Lung (tissue), 11 donors: ENCODE measurements at regions not wholly inside any gene's neighbourhood (a gene's known extent, or its start where the extent isn't known, plus 50 kb on each side); places are given as distances from the start of the nearest gene placed in this dataset.
A peak's percentile ranks its signal among the peaks of the same experiment; 100 is the strongest.

Experiments used
- ATAC-seq: fragments of 200-7000 bp; cut with Tn5 transposase; one replicate; pipeline ENCODE4 v1.9.1; 2020; ENCODE audit warnings: moderate number of reproducible peaks; ENCODE audit not compliant: insufficient read depth, low FRiP score
- DNase-seq, 3 donors: peaks; one replicate each; pipeline ENCODE4 v3.0.0-alpha.2; 2013 to 2017
- H3K27ac ChIP-seq, 2 donors: one replicate each; pipeline ENCODE4 v1.5.1; 2013; ENCODE audit warnings: mild to moderate bottlenecking in 2 of 2, moderate library complexity in 2 of 2, control low read depth in 1 of 2, inconsistent platforms in 1 of 2, low read depth in 1 of 2, low read length in 1 of 2
- H3K27me3 ChIP-seq, 3 donors: one replicate each; pipeline ENCODE4 v1.5.1; 2013; ENCODE audit warnings: low read length in 2 of 3; ENCODE audit not compliant: control insufficient read depth in 3 of 3, insufficient read depth in 3 of 3
- H3K36me3 ChIP-seq, 4 donors: one replicate each; pipeline ENCODE4 v1.5.1; 2013; ENCODE audit warnings: low read length in 4 of 4, mild to moderate bottlenecking in 1 of 4, moderate library complexity in 1 of 4; ENCODE audit not compliant: control insufficient read depth in 4 of 4, insufficient read depth in 4 of 4
- H3K4me1 ChIP-seq, 5 donors: one replicate each; pipeline ENCODE4 v1.5.1; 2013; ENCODE audit warnings: low read length in 5 of 5, mild to moderate bottlenecking in 2 of 5, moderate library complexity in 1 of 5; ENCODE audit not compliant: control insufficient read depth in 5 of 5, insufficient read depth in 5 of 5
- H3K4me3 ChIP-seq: one replicate; pipeline ENCODE4 v1.5.1; 2013; ENCODE audit warnings: mild to moderate bottlenecking, control low read depth, moderate library complexity
- H3K9ac ChIP-seq, 2 donors: one replicate each; pipeline ENCODE4 v1.5.1; 2013; ENCODE audit warnings: low read length in 2 of 2, control low read depth in 1 of 2; ENCODE audit not compliant: insufficient read depth in 1 of 2
- H3K9me3 ChIP-seq, 4 donors: one replicate each; pipeline ENCODE4 v1.5.1; 2013; ENCODE audit warnings: low read length in 3 of 4, mild to moderate bottlenecking in 1 of 4, moderate library complexity in 1 of 4; ENCODE audit not compliant: control insufficient read depth in 4 of 4, insufficient read depth in 3 of 4
- WGBS, 2 donors: extraction: QIAGEN DNeasy Blood & Tissue Kit; methylation state at CpG; one replicate each; pipeline ENCODE4 v1.1.7; 2013; 5-methylcytosine and 5-hydroxymethylcytosine counted together
- TF ChIP-seq, protein P1 (sequence below): IDR thresholded peaks from 2 replicates; pipeline ENCODE4 v1.5.1; 2012; ENCODE audit warnings: mild to moderate bottlenecking; ENCODE audit errors: control extremely low read depth, extremely low read depth
- donor health status: control.
- donor health status: control.
- donor health status: Bipolar disorder and iron deficiency.
- donor health status: healthy.
- donor health status: DM: yes; HTN: yes; CAD: no.

DNA sequence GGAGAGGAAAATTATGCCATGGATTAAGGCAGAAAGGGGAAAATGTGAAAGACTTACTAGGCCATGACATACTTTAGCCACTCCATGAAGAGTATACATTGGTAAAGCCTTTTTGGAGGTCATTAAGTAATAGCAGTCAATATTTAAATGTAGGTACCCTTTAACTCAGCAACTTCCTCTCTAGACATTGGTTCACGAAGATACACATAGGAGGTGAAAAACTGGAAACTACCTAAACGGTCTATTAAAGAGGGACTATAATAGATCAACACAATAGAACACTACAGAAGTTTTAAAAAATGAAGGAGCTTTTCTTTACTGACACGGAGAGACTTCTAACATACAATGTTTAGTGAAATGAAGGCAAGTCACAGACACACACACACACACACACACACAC lies 68.2 kb upstream of the BMAL1 start:
- H3K4me1 ChIP-seq, result peaks cover 0 to 5% (median 0%) of the 10 kb centered on the region in 5 donors
- no peak for ATAC-seq
- WGBS, 2 donors, result 71 to 75% methylated on average over 3 of the region's 3 CpGs
- no peaks in the 10 kb centered on the region for H3K36me3 ChIP-seq
- no peaks in the 10 kb centered on the region for H3K9me3 ChIP-seq
- H3K27me3 ChIP-seq, result peaks cover 0 to 2% (median 0%) of the 10 kb centered on the region in 3 donors
- no peak overlapping the region for H3K27ac ChIP-seq
- TF ChIP-seq, protein P1, sequence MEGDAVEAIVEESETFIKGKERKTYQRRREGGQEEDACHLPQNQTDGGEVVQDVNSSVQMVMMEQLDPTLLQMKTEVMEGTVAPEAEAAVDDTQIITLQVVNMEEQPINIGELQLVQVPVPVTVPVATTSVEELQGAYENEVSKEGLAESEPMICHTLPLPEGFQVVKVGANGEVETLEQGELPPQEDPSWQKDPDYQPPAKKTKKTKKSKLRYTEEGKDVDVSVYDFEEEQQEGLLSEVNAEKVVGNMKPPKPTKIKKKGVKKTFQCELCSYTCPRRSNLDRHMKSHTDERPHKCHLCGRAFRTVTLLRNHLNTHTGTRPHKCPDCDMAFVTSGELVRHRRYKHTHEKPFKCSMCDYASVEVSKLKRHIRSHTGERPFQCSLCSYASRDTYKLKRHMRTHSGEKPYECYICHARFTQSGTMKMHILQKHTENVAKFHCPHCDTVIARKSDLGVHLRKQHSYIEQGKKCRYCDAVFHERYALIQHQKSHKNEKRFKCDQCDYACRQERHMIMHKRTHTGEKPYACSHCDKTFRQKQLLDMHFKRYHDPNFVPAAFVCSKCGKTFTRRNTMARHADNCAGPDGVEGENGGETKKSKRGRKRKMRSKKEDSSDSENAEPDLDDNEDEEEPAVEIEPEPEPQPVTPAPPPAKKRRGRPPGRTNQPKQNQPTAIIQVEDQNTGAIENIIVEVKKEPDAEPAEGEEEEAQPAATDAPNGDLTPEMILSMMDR, result no peak
- no peak for DNase-seq
- H3K4me3 ChIP-seq, result no peak overlapping the region
- no peak overlapping the region for H3K9ac ChIP-seq

GRCh38 chr11:13210424-13210823 lies 67.2 kb upstream of the BMAL1 start:
- no peaks in the 10 kb centered on the region for H3K9me3 ChIP-seq
- TF ChIP-seq, protein P1, result peak; percentile 48
- no peak overlapping the region for H3K9ac ChIP-seq
- WGBS, 2 donors, result 35 to 39% methylated on average over 1 of the region's 1 CpG
- no peak overlapping the region for H3K4me3 ChIP-seq
- no peak for ATAC-seq
- H3K27ac ChIP-seq, result no peak overlapping the region
- peaks cover 0 to 2% (median 0%) of the 10 kb centered on the region in 3 donors for H3K27me3 ChIP-seq
- H3K4me1 ChIP-seq, result peaks cover 0 to 5% (median 0%) of the 10 kb centered on the region in 5 donors
- peak; percentile 45 to 76 (median 48) for DNase-seq
- H3K36me3 ChIP-seq, result no peaks in the 10 kb centered on the region

DNA sequence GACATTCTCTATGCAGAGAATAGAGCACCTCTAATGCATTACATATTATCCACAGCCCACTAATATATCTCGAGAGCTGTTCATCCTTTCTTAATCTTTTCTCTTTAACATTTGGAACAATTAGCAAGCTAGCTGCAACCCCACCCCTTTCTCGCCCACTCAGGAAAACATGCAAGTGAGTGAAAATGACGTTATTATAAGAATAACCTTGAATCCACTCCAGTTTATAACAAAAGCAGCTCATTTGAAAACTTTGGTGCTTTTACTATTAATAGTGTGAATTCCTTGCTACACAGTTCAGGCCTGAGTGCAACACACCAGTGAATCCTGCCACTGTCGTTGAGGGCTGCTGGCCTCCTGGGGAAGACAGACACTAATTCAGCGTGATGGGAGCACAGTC lies 63.3 kb upstream of the BMAL1 start:
- no peaks in the 10 kb centered on the region for H3K4me1 ChIP-seq
- no peak for DNase-seq
- WGBS, 2 donors, result 72 to 81% methylated on average over 5 of the region's 5 CpGs
- no peaks in the 10 kb centered on the region for H3K36me3 ChIP-seq
- peaks cover 0 to 2% (median 0%) of the 10 kb centered on the region in 3 donors for H3K27me3 ChIP-seq
- H3K9ac ChIP-seq, result no peak overlapping the region
- TF ChIP-seq, protein P1, result no peak
- H3K4me3 ChIP-seq, result no peak overlapping the region
- no peaks in the 10 kb centered on the region for H3K9me3 ChIP-seq
- no peak for ATAC-seq
- no peak overlapping the region for H3K27ac ChIP-seq

DNA sequence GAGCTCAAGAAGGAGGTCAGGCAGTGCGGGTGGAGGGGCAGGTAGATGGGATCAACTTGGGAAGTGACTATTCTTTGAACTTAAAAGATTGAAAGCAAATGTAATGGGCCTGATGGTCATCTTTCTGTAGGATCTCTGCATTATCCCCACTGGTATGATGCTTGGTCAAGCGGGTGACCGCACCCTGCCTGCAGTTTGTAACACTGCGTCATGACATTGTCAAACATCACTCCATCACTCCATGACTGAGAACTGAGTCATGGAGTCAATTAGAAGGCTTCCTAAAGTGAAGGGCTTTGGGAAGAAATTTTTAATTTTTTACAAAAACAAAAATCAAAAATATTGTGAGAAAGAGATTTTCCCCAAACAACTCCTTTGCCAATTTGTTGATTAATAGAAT lies 62.4 kb upstream of the BMAL1 start:
- Histone ChIP-seq H3K36me3 (no peaks in the 10 kb centered on the region), H3K4me3 (no peak overlapping the region), H3K4me1 (no peaks in the 10 kb centered on the region), H3K27ac (no peak overlapping the region), H3K27me3 (peaks cover 0 to 2% (median 0%) of the 10 kb centered on the region in 3 donors), H3K9me3 (no peaks in the 10 kb centered on the region), H3K9ac (no peak overlapping the region)
- no peak for DNase-seq
- ATAC-seq, result no peak
- TF ChIP-seq, protein P1, result no peak
- 93 to 98% methylated on average over 4 of the region's 4 CpGs for WGBS, 2 donors
